HCT116 (cell line): ENCODE measurements at regions not wholly inside any gene's neighbourhood (a gene's known extent, or its start where the extent isn't known, plus 50 kb on each side); places are given as distances from the start of the nearest gene placed in this dataset.

ENCODE experiments used
- CTCF ChIP-seq, 3 experiments: fragments of 200-600 bp in 1 of 3; sonication (generic) in 1 of 3; IDR thresholded peaks in 2 of 3; conservative IDR thresholded peaks in 1 of 3; 2 replicates each; pipeline ENCODE4 v1.5.1; 2012 to 2017; ENCODE audit warnings: low read depth in 2 of 3, low read length in 2 of 3, antibody characterized with exemption in 1 of 3, borderline replicate concordance in 1 of 3, control low read depth in 1 of 3, mild to moderate bottlenecking in 1 of 3, mixed read lengths in 1 of 3, mixed run types in 1 of 3, moderate library complexity in 1 of 3; ENCODE audit not compliant: insufficient read depth in 1 of 3
- POLR2A ChIP-seq: IDR thresholded peaks from 2 replicates; pipeline ENCODE4 v1.7.0; 2011; ENCODE audit warnings: borderline replicate concordance; ENCODE audit not compliant: insufficient read depth, insufficient read length; ENCODE audit errors: extremely low read depth
- POLR2AphosphoS5 ChIP-seq: IDR thresholded peaks from 2 replicates; pipeline ENCODE4 v1.6.1; 2011; ENCODE audit warnings: mild to moderate bottlenecking, low read depth, low read length, moderate library complexity
- RAD21 ChIP-seq: IDR thresholded peaks from 2 replicates; pipeline ENCODE4 v1.6.1; 2012; ENCODE audit warnings: low read depth, mild to moderate bottlenecking
- SRF ChIP-seq: IDR thresholded peaks from 2 replicates; pipeline ENCODE4 v1.6.1; 2012; ENCODE audit warnings: low read depth
- TCF7L2 ChIP-seq: IDR thresholded peaks from 2 replicates; pipeline ENCODE4 v1.7.0; 2011; ENCODE audit warnings: borderline replicate concordance, inconsistent platforms; ENCODE audit not compliant: insufficient read depth, insufficient read length; ENCODE audit errors: extremely low read depth
- TF ChIP-seq, protein P1 (sequence below): IDR thresholded peaks from 2 replicates; pipeline ENCODE4 v1.6.1; 2012; ENCODE audit warnings: low read depth

GRCh38 chr4:187726485-187726884, 269.1 kb upstream of the ZFP42 start:
- TF ChIP-seq CTCF (IDR thresholded peaks at IDR 0.05 in 2 of 3, conservative IDR thresholded peaks at IDR 0.05 in 1 of 3; ENCODE audit: borderline replicate concordance in 1 of 3, insufficient read depth in 1 of 3, low read depth in 2 of 3, low read length in 2 of 3): no peak
- TF ChIP-seq POLR2A: no peak
- TF ChIP-seq SRF: no peak
- TF ChIP-seq, protein P1, sequence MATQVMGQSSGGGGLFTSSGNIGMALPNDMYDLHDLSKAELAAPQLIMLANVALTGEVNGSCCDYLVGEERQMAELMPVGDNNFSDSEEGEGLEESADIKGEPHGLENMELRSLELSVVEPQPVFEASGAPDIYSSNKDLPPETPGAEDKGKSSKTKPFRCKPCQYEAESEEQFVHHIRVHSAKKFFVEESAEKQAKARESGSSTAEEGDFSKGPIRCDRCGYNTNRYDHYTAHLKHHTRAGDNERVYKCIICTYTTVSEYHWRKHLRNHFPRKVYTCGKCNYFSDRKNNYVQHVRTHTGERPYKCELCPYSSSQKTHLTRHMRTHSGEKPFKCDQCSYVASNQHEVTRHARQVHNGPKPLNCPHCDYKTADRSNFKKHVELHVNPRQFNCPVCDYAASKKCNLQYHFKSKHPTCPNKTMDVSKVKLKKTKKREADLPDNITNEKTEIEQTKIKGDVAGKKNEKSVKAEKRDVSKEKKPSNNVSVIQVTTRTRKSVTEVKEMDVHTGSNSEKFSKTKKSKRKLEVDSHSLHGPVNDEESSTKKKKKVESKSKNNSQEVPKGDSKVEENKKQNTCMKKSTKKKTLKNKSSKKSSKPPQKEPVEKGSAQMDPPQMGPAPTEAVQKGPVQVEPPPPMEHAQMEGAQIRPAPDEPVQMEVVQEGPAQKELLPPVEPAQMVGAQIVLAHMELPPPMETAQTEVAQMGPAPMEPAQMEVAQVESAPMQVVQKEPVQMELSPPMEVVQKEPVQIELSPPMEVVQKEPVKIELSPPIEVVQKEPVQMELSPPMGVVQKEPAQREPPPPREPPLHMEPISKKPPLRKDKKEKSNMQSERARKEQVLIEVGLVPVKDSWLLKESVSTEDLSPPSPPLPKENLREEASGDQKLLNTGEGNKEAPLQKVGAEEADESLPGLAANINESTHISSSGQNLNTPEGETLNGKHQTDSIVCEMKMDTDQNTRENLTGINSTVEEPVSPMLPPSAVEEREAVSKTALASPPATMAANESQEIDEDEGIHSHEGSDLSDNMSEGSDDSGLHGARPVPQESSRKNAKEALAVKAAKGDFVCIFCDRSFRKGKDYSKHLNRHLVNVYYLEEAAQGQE: no peak
- TF ChIP-seq TCF7L2: no peak
- TF ChIP-seq RAD21: no peak
- TF ChIP-seq POLR2AphosphoS5: no peak
